Neural cell (in vitro differentiated cells): ENCODE measurements at regions not wholly inside any gene's neighbourhood (a gene's known extent, or its start where the extent isn't known, plus 50 kb on each side); places are given as distances from the start of the nearest gene placed in this dataset.

Experiments used
- H2AFZ ChIP-seq: fragments of 200-600, 300-800 bp; sonication (generic), shearing (Covaris generic); 2 replicates; pipeline ENCODE4 v1.6.0; 2014; ENCODE audit warnings: low read depth, mild to moderate bottlenecking, antibody characterized with exemption, low read length, moderate library complexity
- H3F3A ChIP-seq: fragments of 200-600 bp; shearing (Covaris generic); 2 replicates; pipeline ENCODE4 v1.6.1; 2016; ENCODE audit warnings: mild to moderate bottlenecking, moderate library complexity, mixed read lengths, antibody characterized with exemption, low read length; ENCODE audit not compliant: insufficient read depth, poor library complexity, severe bottlenecking
- H3K27ac ChIP-seq: fragments of 200-600, 300-800 bp; sonication (generic), shearing (Covaris generic); 2 replicates; pipeline ENCODE4 v1.5.1; 2014; ENCODE audit warnings: mild to moderate bottlenecking, low read length, moderate library complexity
- H3K27me3 ChIP-seq: fragments of 300-800, 200-600 bp; sonication (generic), shearing (Covaris generic); 2 replicates; pipeline ENCODE4 v1.6.0; 2014; ENCODE audit warnings: mild to moderate bottlenecking, low read depth, low read length, moderate library complexity; ENCODE audit not compliant: insufficient read depth
- H3K36me3 ChIP-seq: fragments of 300-800, 200-600 bp; sonication (generic), shearing (Covaris generic); 2 replicates; pipeline ENCODE4 v1.5.1; 2014; ENCODE audit warnings: mild to moderate bottlenecking, antibody characterized with exemption, low read length, moderate library complexity; ENCODE audit not compliant: insufficient read depth
- H3K4me2 ChIP-seq: fragments of 300-800, 200-600 bp; sonication (generic), shearing (Covaris generic); 2 replicates; pipeline ENCODE4 v1.6.0; 2014; ENCODE audit warnings: mild to moderate bottlenecking, low read length
- H3K4me3 ChIP-seq: fragments of 300-800, 200-600 bp; sonication (generic), shearing (Covaris generic); 2 replicates; pipeline ENCODE4 v1.5.1; 2014; ENCODE audit warnings: mild to moderate bottlenecking, low read length, moderate library complexity
- H3K79me2 ChIP-seq: fragments of 200-600 bp; shearing (Covaris generic); replicated peaks from 2 replicates; pipeline ENCODE4 v1.6.0; 2014; ENCODE audit warnings: mild to moderate bottlenecking, low read length, moderate library complexity; ENCODE audit not compliant: insufficient read depth
- H3K9ac ChIP-seq: fragments of 300-800, 200-600 bp; sonication (generic), shearing (Covaris generic); 2 replicates; pipeline ENCODE4 v1.6.1; 2016; ENCODE audit warnings: mild to moderate bottlenecking, low read length, mixed read lengths
- H3K9me2 ChIP-seq: fragments of 200-600 bp; shearing (Covaris generic); 2 replicates; pipeline ENCODE4 v1.6.1; 2016; ENCODE audit warnings: mild to moderate bottlenecking, low read length, mixed read lengths; ENCODE audit not compliant: insufficient read depth
- H3K9me3 ChIP-seq: fragments of 200-600, 300-800 bp; sonication (generic), shearing (Covaris generic); 2 replicates; pipeline ENCODE4 v1.6.1; 2016; ENCODE audit warnings: mild to moderate bottlenecking, mixed run types, low read length, moderate library complexity, mixed read lengths
- H4K20me1 ChIP-seq: fragments of 200-600 bp; shearing (Covaris generic); 2 replicates; pipeline ENCODE4 v1.6.1; 2016; ENCODE audit warnings: mild to moderate bottlenecking, mixed run types; ENCODE audit not compliant: insufficient read depth
- CTCF ChIP-seq: fragments of 450-650 bp; IDR thresholded peaks from 2 replicates; pipeline ENCODE4 v1.5.1; 2014; ENCODE audit warnings: antibody characterized with exemption, mild to moderate bottlenecking, moderate library complexity; ENCODE audit not compliant: poor library complexity, severe bottlenecking
- EP300 ChIP-seq: fragments of 450-650 bp; conservative IDR thresholded peaks from 2 replicates; pipeline ENCODE4 v1.6.1; 2014; ENCODE audit warnings: antibody characterized with exemption, mild to moderate bottlenecking, moderate library complexity; ENCODE audit not compliant: poor library complexity, severe bottlenecking
- EZH2 ChIP-seq: fragments of 200-600, 300-800 bp; shearing (Covaris generic), sonication (generic); IDR thresholded peaks from 2 replicates; pipeline ENCODE4 v1.6.1; 2014; ENCODE audit warnings: antibody characterized with exemption, low read length, borderline replicate concordance, mild to moderate bottlenecking; ENCODE audit not compliant: insufficient read depth, poor library complexity, severe bottlenecking
- MXI1 ChIP-seq: fragments of 450-650 bp; conservative IDR thresholded peaks from 2 replicates; pipeline ENCODE4 v1.6.1; 2014; ENCODE audit warnings: antibody characterized with exemption, mild to moderate bottlenecking; ENCODE audit not compliant: poor library complexity, severe bottlenecking
- POLR2AphosphoS5 ChIP-seq: IDR thresholded peaks from 2 replicates; pipeline ENCODE4 v1.6.1; 2012
- RAD21 ChIP-seq: fragments of 450-650 bp; conservative IDR thresholded peaks from 2 replicates; pipeline ENCODE4 v1.6.1; 2014; ENCODE audit warnings: antibody characterized with exemption, mild to moderate bottlenecking, moderate library complexity
- REST ChIP-seq: IDR thresholded peaks from 2 replicates; pipeline ENCODE4 v1.6.1; 2012; ENCODE audit warnings: borderline replicate concordance
- SMC3 ChIP-seq: fragments of 450-650 bp; conservative IDR thresholded peaks from 2 replicates; pipeline ENCODE4 v1.6.1; 2014; ENCODE audit warnings: antibody characterized with exemption, mild to moderate bottlenecking, moderate library complexity; ENCODE audit not compliant: poor library complexity
- TAF1 ChIP-seq: IDR thresholded peaks from 2 replicates; pipeline ENCODE4 v1.6.1; 2012; ENCODE audit warnings: low read depth

- no peaks in the 10 kb centered on the region for H3K27me3 ChIP-seq
- H3K9me2 ChIP-seq = no peaks in the 10 kb centered on the region
- H4K20me1 ChIP-seq = no peaks in the 10 kb centered on the region
- H3K36me3 ChIP-seq = no peaks in the 10 kb centered on the region
- H3K79me2 ChIP-seq = no peaks in the 10 kb centered on the region
- H3K9me3 ChIP-seq = no peaks in the 10 kb centered on the region
- TF ChIP-seq CTCF (no peak), EZH2 (no peak), RAD21 (no peak), MXI1 (no peak), TAF1 (no peak), SMC3 (no peak), EP300 (no peak), POLR2AphosphoS5 (no peak), REST (no peak)
- no peak overlapping the region for H3K4me3 ChIP-seq
- no peaks in the 10 kb centered on the region for H3F3A ChIP-seq
- no peak overlapping the region for H3K27ac ChIP-seq
- H3K9ac ChIP-seq = no peak overlapping the region
- no peak overlapping the region for H2AFZ ChIP-seq
- H3K4me2 ChIP-seq = no peak overlapping the region
These were observed 86.9 kb upstream of the IGF1 start for GRCh38 chr12:102567031-102567985.

GRCh38 chr12:102565555-102565954 lies 85.2 kb upstream of the IGF1 start:
- H3K27me3 ChIP-seq = no peaks in the 10 kb centered on the region
- H3K4me2 ChIP-seq = no peak overlapping the region
- H3K9me3 ChIP-seq = no peaks in the 10 kb centered on the region
- no peak overlapping the region for H2AFZ ChIP-seq
- H3K36me3 ChIP-seq = no peaks in the 10 kb centered on the region
- H3K79me2 ChIP-seq = no peaks in the 10 kb centered on the region
- H3K27ac ChIP-seq = no peak overlapping the region
- no peak overlapping the region for H3K4me3 ChIP-seq
- no peaks in the 10 kb centered on the region for H3F3A ChIP-seq
- no peak overlapping the region for H3K9ac ChIP-seq
- H4K20me1 ChIP-seq = no peaks in the 10 kb centered on the region
- H3K9me2 ChIP-seq = no peaks in the 10 kb centered on the region
- TF ChIP-seq SMC3 (no peak), MXI1 (no peak), CTCF (no peak), POLR2AphosphoS5 (no peak), EP300 (no peak), RAD21 (no peak), REST (no peak), EZH2 (no peak), TAF1 (no peak)
